Raji (cell line): ENCODE measurements at regions not wholly inside any gene's neighbourhood (a gene's known extent, or its start where the extent isn't known, plus 50 kb on each side); places are given as distances from the start of the nearest gene placed in this dataset.

ENCODE experiments used
- POLR2A ChIP-seq: IDR thresholded peaks from 2 replicates; pipeline ENCODE4 v1.6.1; 2011; ENCODE audit warnings: low read depth, low read length, control low read depth; ENCODE audit not compliant: insufficient read depth

DNA sequence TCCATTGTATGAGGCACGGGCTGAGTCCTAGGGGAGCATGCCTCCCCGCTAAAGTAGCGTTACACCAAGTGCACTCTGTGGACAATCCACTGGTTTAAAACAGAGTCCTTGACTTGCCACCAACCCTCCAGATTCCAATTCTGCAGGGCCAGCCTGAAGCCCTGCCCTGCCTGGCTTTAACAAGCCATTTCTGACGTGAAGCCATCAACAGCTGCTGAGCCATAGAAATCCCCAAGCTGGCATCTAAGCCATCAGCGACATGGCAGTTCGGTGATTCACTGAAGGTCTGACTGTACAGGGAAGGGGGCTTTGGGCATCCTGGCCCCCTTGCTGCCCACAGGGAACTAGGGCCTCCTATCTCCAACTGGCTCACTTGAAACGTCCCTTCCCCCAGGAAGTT lies 265.7 kb downstream of the UACA start:
- no peak for TF ChIP-seq POLR2A

- no peak for TF ChIP-seq POLR2A
These were observed 267.3 kb downstream of the UACA start for GRCh38 chr15:70495991-70496599.

GRCh38 chr15:70494852-70495571 lies 268.3 kb downstream of the UACA start:
- no peak for TF ChIP-seq POLR2A

DNA sequence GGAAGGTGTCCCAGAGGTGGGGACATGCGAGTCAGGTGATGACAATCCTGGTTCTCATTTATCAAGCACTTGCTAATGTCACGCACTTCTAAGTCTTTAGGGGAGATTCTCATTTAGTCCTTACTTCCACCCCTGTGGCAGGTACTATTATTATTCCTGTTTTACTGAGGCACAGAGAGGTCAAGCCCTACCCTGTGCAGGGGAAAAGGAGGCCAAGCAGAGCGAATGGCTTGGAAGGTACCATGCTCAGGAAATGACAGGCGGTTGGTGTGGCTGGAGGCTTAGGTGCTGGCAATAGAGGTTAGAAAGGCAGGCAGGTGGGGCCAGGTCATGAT lies 268.9 kb downstream of the UACA start:
- no peak for TF ChIP-seq POLR2A

GRCh38 chr15:70493787-70494516 lies 269.4 kb downstream of the UACA start:
- no peak for TF ChIP-seq POLR2A

- TF ChIP-seq POLR2A = no peak
These were observed 270.0 kb downstream of the UACA start for GRCh38 chr15:70493376-70493775.

DNA sequence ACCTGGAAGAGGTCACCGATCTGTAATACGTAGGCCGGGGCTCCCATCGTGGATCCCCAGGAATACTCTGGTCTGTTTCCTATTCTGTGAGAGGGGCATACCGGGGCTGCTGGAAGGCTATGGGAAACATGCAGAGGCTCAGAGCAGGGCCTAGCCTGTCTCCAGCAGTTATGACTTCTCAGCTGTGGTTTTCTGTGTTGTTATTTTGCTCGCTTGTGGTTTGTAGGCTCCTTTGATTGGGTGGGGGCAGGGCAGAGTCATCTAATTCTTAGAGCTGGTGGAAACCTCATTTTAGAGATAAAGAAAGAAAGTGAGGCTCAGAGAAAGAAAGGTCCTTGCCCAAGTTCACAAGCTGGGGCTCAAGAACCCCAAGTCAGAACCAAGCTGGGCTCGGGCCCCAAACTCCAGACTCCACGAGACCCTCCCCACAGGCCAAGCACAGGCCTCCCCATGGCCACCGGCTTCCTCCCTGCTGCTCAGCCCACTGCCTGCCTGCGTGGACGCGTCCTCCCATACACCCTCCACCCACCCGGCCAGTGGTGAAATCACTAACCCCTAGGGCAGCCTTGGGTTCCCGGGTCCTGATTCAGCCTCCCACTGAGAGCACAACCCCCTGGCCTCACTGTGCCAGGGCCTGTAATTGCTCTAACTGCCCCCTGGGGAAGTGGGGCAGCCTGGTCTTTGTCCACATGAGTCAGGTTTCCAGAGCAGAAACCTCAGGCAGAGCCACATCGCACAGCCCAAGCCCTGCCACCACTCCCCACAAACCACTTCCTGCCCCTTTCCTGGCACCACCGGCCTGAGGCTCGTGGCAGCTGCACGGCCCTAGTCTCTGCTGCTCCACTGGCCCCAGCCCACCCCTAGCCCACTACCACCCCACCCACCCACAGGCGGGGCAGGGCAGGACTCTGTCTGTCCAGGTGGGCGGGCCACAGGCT lies 270.8 kb downstream of the UACA start:
- 0 out of 2 replicates have a peak, but pooled peaks have one; percentile 16 for TF ChIP-seq POLR2A

DNA sequence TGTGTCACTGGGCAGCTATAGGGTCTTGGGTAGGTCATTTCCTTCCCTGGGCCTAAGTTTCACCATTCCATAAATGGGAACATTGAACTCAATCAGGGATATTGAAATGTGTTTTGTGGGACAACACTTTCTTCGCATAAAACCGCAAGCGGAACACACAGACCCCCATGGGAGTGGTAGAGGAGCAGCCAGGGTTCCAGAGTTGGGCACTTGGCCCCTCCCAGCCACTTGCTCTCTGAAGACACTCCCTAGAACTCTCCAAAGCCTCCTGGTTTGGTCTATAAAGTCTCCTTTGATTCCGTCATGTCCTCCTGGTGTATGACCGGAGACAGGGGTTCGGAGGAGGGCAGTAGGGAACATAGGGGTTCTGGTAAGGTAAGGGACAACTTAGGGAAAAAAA lies 271.7 kb downstream of the UACA start:
- no peak for TF ChIP-seq POLR2A

- no peak for TF ChIP-seq POLR2A
These were observed 272.1 kb downstream of the UACA start for GRCh38 chr15:70491201-70491621.

DNA sequence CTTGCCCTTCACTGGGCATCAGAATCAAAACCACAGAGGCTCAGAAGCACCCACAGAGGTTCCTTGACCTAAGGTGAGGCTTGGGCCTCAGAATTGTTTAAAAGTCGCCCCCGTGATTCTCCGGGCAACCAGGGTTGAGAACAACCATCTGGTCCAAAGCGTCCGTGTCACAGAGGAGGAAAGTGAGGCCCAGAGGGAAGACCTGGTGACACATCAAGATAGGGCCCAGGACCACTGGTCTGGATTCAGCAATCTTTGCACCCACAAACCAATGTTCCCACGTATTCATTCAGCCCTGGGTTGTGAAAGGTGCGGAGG lies 272.6 kb downstream of the UACA start:
- no peak for TF ChIP-seq POLR2A

DNA sequence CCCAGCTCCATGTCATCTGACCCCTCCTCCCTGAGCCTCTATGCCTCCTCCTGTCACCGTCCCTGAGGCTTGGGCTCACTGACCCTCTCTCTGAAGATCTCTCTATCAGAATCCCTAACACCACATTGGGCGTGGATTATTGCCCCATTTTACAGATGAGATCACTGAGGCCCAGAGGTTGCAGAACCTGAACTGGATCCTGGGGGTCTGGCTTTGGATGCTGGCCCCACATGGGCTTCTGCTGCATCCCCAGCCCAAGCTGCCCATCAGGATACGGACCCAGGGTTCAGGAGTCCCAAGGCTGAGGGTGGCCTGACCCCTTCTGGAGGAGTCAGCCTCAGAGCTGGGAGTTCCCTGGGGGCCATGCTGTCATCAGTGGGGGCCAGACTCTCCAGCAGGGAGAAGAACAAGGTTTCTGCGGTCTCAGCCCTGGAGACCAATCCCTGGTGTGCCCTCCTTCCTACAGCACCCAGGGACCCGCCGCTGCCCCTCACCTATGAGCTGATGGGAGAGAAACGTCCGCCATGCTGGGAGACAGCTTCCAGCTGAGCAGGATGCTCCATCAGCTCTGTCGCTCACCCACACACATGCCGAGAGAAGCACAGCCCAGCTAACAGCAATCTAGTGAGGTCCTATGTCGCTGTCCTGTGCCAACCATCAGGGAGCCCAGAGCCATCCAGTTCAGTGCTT lies 273.1 kb downstream of the UACA start:
- TF ChIP-seq POLR2A = no peak

GRCh38 chr15:70488941-70489848 lies 274.2 kb downstream of the UACA start:
- TF ChIP-seq POLR2A = no peak

GRCh38 chr15:70488002-70488605 lies 275.3 kb downstream of the UACA start:
- TF ChIP-seq POLR2A = no peak
